HG02642 (cell line): ENCODE measurements at regions not wholly inside any gene's neighbourhood (a gene's known extent, or its start where the extent isn't known, plus 50 kb on each side); places are given as distances from the start of the nearest gene placed in this dataset.

ENCODE experiments used
- ATAC-seq: cut with Tn5 transposase; IDR thresholded peaks from one replicate; pipeline ENCODE4 v1.9.1; 2021; ENCODE audit warnings: mild to moderate bottlenecking; ENCODE audit not compliant: unreplicated experiment, poor library complexity

GRCh38 chr5:68405784-68406743 lies 190.5 kb downstream of the PIK3R1 start:
- ATAC-seq = peak; percentile 32

- ATAC-seq = peak; percentile 93
These were observed 191.2 kb downstream of the PIK3R1 start for GRCh38 chr5:68406767-68407241.

- ATAC-seq = no peak
These were observed 192.0 kb downstream of the PIK3R1 start for GRCh38 chr5:68407311-68408239.

- no peak for ATAC-seq
These were observed 192.9 kb downstream of the PIK3R1 start for GRCh38 chr5:68408345-68408871.

- ATAC-seq = no peak
These were observed 193.7 kb downstream of the PIK3R1 start for GRCh38 chr5:68409259-68409658.

- ATAC-seq = no peak
These were observed 195.6 kb downstream of the PIK3R1 start for GRCh38 chr5:68411161-68411560.

GRCh38 chr5:68415177-68416085 lies 199.9 kb downstream of the PIK3R1 start:
- no peak for ATAC-seq

- ATAC-seq = no peak
These were observed 201.2 kb downstream of the PIK3R1 start for GRCh38 chr5:68416714-68417113.

GRCh38 chr5:68418201-68418600 lies 202.6 kb downstream of the PIK3R1 start:
- no peak for ATAC-seq

- ATAC-seq = no peak
These were observed 203.1 kb downstream of the PIK3R1 start for GRCh38 chr5:68418680-68419079.

GRCh38 chr5:68419081-68419636 lies 203.6 kb downstream of the PIK3R1 start:
- no peak for ATAC-seq

GRCh38 chr5:68419637-68420452 lies 204.3 kb downstream of the PIK3R1 start:
- ATAC-seq = no peak

- no peak for ATAC-seq
These were observed 205.2 kb downstream of the PIK3R1 start for GRCh38 chr5:68420476-68421344.

- no peak for ATAC-seq
These were observed 206.1 kb downstream of the PIK3R1 start for GRCh38 chr5:68421485-68422220.

- ATAC-seq = peak; percentile 53
These were observed 207.7 kb downstream of the PIK3R1 start for GRCh38 chr5:68423154-68423811.

GRCh38 chr5:68424799-68425537 lies 209.4 kb downstream of the PIK3R1 start:
- peak; percentile 73 for ATAC-seq
